ENCODE measurements at regions not wholly inside any gene's neighbourhood (a gene's known extent, or its start where the extent isn't known, plus 50 kb on each side); places are given as distances from the start of the nearest gene placed in this dataset.

DNA sequence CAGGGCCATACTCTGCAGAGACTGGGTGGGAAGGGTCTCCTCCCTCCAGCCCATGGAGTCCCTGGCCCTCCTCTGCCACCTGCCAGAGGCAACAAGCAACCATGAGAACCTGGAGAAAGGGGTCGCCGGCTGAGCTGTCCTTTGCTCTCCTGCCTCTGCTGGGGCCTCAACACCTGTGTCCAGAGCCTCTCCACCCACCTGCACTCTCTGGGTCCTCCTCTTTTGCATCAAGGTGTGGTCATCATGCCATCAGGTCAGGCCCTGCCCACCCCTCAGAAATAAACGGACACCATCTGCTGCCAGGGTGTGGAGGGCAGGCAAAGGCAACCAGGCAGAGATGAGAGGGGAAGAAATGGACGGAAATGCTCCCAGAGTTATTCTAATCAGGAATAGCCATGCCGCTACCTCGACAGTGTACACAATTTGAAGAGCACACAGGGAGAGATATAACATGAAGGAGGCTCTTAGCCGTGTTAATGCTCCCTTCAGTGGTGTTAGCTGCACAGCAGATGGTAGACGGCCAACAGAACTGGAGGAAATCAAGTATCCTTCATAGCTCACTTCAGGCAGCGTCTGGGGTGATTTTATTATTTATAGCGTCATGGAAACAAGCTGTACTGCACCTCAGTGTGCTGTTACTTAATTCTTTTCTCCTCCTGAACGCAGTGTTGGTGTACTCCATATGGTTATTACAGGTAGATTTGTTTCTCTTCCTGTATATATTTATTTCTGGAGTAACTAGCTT, 247.9 kb downstream of the TSN start:
- Histone ChIP-seq H3K4me3 (ENCODE audit: low read depth, low read length) (no peak overlapping the region), H3K27ac (ENCODE audit: extremely low read depth, low read depth, low read length) (no peak overlapping the region), H3K36me3 (ENCODE audit: control insufficient read depth in 2 of 2, insufficient read depth in 1 of 2, low read length in 2 of 2) (no peaks in the 10 kb centered on the region), H3K4me1 (ENCODE audit: control insufficient read depth, insufficient read depth, low read length) (peaks cover 13% of the 10 kb centered on the region), H3K9me3 (ENCODE audit: control insufficient read depth, insufficient read depth, low read depth, low read length) (no peaks in the 10 kb centered on the region)
- ChIA-PET CTCF (interaction anchor here (0.5 to 0.8 kb wide), 2 partner anchors 171 to 1256 kb away, joined by 3 to 4 read pairs; no protein-coding TSS in a partner anchor), POLR2A (no interaction called here)
- TF ChIP-seq ZNF626 (tag by site-specific recombination; IDR thresholded peaks at IDR 0.05) (no peak), ZNF660 (tag by site-specific recombination; IDR thresholded peaks at IDR 0.05) (no peak), ZNF121 (tag by site-specific recombination; IDR thresholded peaks at IDR 0.05) (no peak), KLF17 (tag by site-specific recombination; IDR thresholded peaks at IDR 0.05) (no peak), HIC1 (tag by site-specific recombination; IDR thresholded peaks at IDR 0.05) (no peak), ZNF585B (tag by site-specific recombination; IDR thresholded peaks at IDR 0.05) (no peak), HOXC10 (CRISPR knock-in tag; IDR thresholded peaks at IDR 0.05) (no peak), KLF10 (tag by site-specific recombination; IDR thresholded peaks at IDR 0.05) (no peak), GLIS1 (tag by site-specific recombination; IDR thresholded peaks at IDR 0.05) (no peak), ZNF610 (tag by site-specific recombination; IDR thresholded peaks at IDR 0.05; ENCODE audit: borderline replicate concordance) (no peak), ZFP41 (tag by site-specific recombination; IDR thresholded peaks at IDR 0.05; ENCODE audit: borderline replicate concordance) (no peak), ZNF211 (tag by site-specific recombination; IDR thresholded peaks at IDR 0.05; ENCODE audit: low read depth) (no peak), GLIS2 (tag by site-specific recombination; IDR thresholded peaks at IDR 0.05) (no peak), ZNF514 (tag by site-specific recombination; IDR thresholded peaks at IDR 0.05) (no peak), ZIC2 (tag by site-specific recombination; IDR thresholded peaks at IDR 0.05) (no peak), GFI1B (tag by site-specific recombination; IDR thresholded peaks at IDR 0.05) (no peak), ZNF302 (tag by site-specific recombination; IDR thresholded peaks at IDR 0.05; ENCODE audit: low read depth) (no peak)
- TF ChIP-seq, protein P1, sequence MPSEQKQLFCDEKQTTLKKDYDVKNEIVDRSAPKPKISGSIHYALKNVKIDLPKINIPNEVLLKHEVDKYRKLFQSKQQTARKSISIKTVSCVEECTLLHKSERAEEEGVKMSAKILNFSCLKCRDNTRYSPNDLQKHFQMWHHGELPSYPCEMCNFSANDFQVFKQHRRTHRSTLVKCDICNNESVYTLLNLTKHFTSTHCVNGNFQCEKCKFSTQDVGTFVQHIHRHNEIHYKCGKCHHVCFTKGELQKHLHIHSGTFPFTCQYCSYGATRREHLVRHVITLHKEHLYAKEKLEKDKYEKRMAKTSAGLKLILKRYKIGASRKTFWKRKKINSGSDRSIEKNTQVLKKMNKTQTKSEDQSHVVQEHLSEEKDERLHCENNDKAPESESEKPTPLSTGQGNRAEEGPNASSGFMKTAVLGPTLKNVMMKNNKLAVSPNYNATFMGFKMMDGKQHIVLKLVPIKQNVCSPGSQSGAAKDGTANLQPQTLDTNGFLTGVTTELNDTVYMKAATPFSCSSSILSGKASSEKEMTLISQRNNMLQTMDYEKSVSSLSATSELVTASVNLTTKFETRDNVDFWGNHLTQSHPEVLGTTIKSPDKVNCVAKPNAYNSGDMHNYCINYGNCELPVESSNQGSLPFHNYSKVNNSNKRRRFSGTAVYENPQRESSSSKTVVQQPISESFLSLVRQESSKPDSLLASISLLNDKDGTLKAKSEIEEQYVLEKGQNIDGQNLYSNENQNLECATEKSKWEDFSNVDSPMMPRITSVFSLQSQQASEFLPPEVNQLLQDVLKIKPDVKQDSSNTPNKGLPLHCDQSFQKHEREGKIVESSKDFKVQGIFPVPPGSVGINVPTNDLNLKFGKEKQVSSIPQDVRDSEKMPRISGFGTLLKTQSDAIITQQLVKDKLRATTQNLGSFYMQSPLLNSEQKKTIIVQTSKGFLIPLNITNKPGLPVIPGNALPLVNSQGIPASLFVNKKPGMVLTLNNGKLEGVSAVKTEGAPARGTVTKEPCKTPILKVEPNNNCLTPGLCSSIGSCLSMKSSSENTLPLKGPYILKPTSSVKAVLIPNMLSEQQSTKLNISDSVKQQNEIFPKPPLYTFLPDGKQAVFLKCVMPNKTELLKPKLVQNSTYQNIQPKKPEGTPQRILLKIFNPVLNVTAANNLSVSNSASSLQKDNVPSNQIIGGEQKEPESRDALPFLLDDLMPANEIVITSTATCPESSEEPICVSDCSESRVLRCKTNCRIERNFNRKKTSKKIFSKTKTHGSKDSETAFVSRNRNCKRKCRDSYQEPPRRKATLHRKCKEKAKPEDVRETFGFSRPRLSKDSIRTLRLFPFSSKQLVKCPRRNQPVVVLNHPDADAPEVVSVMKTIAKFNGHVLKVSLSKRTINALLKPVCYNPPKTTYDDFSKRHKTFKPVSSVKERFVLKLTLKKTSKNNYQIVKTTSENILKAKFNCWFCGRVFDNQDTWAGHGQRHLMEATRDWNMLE (tag by site-specific recombination; conservative IDR thresholded peaks at IDR 0.05; ENCODE audit: low read depth): no peak
- TF ChIP-seq, protein P2, sequence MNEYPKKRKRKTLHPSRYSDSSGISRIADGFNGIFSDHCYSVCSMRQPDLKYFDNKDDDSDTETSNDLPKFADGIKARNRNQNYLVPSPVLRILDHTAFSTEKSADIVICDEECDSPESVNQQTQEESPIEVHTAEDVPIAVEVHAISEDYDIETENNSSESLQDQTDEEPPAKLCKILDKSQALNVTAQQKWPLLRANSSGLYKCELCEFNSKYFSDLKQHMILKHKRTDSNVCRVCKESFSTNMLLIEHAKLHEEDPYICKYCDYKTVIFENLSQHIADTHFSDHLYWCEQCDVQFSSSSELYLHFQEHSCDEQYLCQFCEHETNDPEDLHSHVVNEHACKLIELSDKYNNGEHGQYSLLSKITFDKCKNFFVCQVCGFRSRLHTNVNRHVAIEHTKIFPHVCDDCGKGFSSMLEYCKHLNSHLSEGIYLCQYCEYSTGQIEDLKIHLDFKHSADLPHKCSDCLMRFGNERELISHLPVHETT (tag by site-specific recombination; IDR thresholded peaks at IDR 0.05): no peak
- TF ChIP-seq, protein P3, sequence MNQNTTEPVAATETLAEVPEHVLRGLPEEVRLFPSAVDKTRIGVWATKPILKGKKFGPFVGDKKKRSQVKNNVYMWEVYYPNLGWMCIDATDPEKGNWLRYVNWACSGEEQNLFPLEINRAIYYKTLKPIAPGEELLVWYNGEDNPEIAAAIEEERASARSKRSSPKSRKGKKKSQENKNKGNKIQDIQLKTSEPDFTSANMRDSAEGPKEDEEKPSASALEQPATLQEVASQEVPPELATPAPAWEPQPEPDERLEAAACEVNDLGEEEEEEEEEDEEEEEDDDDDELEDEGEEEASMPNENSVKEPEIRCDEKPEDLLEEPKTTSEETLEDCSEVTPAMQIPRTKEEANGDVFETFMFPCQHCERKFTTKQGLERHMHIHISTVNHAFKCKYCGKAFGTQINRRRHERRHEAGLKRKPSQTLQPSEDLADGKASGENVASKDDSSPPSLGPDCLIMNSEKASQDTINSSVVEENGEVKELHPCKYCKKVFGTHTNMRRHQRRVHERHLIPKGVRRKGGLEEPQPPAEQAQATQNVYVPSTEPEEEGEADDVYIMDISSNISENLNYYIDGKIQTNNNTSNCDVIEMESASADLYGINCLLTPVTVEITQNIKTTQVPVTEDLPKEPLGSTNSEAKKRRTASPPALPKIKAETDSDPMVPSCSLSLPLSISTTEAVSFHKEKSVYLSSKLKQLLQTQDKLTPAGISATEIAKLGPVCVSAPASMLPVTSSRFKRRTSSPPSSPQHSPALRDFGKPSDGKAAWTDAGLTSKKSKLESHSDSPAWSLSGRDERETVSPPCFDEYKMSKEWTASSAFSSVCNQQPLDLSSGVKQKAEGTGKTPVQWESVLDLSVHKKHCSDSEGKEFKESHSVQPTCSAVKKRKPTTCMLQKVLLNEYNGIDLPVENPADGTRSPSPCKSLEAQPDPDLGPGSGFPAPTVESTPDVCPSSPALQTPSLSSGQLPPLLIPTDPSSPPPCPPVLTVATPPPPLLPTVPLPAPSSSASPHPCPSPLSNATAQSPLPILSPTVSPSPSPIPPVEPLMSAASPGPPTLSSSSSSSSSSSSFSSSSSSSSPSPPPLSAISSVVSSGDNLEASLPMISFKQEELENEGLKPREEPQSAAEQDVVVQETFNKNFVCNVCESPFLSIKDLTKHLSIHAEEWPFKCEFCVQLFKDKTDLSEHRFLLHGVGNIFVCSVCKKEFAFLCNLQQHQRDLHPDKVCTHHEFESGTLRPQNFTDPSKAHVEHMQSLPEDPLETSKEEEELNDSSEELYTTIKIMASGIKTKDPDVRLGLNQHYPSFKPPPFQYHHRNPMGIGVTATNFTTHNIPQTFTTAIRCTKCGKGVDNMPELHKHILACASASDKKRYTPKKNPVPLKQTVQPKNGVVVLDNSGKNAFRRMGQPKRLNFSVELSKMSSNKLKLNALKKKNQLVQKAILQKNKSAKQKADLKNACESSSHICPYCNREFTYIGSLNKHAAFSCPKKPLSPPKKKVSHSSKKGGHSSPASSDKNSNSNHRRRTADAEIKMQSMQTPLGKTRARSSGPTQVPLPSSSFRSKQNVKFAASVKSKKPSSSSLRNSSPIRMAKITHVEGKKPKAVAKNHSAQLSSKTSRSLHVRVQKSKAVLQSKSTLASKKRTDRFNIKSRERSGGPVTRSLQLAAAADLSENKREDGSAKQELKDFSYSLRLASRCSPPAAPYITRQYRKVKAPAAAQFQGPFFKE (tag by site-specific recombination; IDR thresholded peaks at IDR 0.05; ENCODE audit: borderline replicate concordance): no peak
